ENCODE measurements at regions not wholly inside any gene's neighbourhood (a gene's known extent, or its start where the extent isn't known, plus 50 kb on each side); places are given as distances from the start of the nearest gene placed in this dataset.
"Not testable (repeated sequence)": the region's sequence is repeated elsewhere in the genome, so short reads cannot be mapped to it uniquely, and the experiment has no call there.

DNA sequence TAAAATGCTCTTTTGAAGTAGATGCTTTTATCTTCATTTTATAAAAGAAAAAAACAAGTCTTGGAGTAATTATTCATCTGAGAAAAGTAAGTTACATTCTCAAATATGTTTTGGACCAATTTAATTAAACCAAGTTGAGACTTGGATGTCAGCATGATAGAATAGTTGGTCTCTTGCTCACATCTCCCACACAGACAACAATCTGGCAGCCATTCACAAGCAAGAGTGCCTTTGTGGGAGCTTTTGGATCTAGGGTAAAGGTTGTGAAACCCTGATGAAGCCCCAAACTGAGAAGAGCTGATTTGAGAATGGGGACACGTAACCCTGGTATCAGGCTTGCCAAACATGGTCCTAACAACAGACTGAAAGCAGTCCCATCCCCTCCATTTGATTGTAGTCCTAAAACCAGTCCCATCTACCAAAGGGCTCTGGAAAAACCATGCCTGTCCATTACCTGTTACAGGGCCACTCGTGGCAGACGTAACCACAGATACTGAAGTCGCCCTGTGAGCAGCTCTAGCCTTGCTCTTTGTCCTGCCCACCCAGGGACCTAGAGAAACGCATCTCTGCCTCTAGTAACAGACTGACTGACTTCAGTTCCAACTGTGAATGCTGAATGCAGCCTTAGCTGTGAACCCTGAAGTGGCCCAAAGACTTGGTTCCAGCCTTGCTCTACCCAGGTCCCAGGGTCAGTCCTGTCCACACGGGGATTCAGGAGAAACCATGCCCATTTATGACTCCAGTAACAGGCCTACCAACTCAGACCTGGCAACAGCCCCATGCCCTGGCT, 145.5 kb upstream of the SYNPR start:
- no peaks in the 10 kb centered on the region for H3K27me3 ChIP-seq
- TF ChIP-seq EP300 (IDR thresholded peaks at IDR 0.05): no peak
- no peak for TF ChIP-seq POLR2A (IDR thresholded peaks at IDR 0.05)
- TF ChIP-seq, protein P1, sequence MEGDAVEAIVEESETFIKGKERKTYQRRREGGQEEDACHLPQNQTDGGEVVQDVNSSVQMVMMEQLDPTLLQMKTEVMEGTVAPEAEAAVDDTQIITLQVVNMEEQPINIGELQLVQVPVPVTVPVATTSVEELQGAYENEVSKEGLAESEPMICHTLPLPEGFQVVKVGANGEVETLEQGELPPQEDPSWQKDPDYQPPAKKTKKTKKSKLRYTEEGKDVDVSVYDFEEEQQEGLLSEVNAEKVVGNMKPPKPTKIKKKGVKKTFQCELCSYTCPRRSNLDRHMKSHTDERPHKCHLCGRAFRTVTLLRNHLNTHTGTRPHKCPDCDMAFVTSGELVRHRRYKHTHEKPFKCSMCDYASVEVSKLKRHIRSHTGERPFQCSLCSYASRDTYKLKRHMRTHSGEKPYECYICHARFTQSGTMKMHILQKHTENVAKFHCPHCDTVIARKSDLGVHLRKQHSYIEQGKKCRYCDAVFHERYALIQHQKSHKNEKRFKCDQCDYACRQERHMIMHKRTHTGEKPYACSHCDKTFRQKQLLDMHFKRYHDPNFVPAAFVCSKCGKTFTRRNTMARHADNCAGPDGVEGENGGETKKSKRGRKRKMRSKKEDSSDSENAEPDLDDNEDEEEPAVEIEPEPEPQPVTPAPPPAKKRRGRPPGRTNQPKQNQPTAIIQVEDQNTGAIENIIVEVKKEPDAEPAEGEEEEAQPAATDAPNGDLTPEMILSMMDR (IDR thresholded peaks at IDR 0.05): no peak
- peaks cover 0 to 3% (median 0%) of the 10 kb centered on the region in 4 donors for H3K9me3 ChIP-seq
- no peaks in the 10 kb centered on the region for H3K36me3 ChIP-seq
- H3K4me1 ChIP-seq: no peaks in the 10 kb centered on the region
- no peak overlapping the region for H3K4me3 ChIP-seq
- no peak for DNase-seq (ENCODE audit: low spot score in 2 of 2)
- 80 to 86% methylated on average over 4 to 6 of the region's 6 CpGs for WGBS, 2 donors
- no peak overlapping the region for H3K27ac ChIP-seq

GRCh38 chr3:63135367-63135766, 142.7 kb upstream of the SYNPR start:
- Histone ChIP-seq H3K36me3 (no peaks in the 10 kb centered on the region), H3K4me3 (no peak overlapping the region), H3K4me1 (no peaks in the 10 kb centered on the region), H3K27ac (no peak overlapping the region), H3K27me3 (no peaks in the 10 kb centered on the region), H3K9me3 (peaks cover 0 to 3% (median 0%) of the 10 kb centered on the region in 4 donors)
- TF ChIP-seq, protein P1 (IDR thresholded peaks at IDR 0.05): no peak
- no peak for TF ChIP-seq POLR2A (IDR thresholded peaks at IDR 0.05)
- TF ChIP-seq EP300 (IDR thresholded peaks at IDR 0.05): no peak
- no peak for DNase-seq (ENCODE audit: low spot score in 2 of 2)

DNA sequence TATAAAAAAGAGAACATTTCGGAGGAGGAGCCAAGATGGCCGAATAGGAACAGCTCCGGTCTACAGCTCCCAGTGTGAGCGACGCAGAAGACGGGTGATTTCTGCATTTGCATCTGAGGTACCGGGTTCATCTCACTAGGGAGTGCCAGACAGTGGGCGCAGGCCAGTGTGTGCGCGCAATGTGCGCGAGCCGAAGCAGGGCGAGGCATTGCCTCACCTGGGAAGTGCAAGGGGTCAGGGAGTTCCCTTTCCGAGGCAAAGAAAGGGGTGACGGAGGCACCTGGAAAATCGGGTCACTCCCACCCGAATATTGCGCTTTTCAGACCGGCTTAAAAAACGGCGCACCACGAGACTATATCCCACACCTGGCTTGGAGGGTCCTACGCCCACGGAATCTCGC, 141.9 kb upstream of the SYNPR start:
- WGBS, 2 donors: 93 to 94% methylated on average over 22 to 23 of the region's 26 CpGs
- not testable (repeated sequence) for H3K27me3 ChIP-seq, H3K4me3 ChIP-seq

DNA sequence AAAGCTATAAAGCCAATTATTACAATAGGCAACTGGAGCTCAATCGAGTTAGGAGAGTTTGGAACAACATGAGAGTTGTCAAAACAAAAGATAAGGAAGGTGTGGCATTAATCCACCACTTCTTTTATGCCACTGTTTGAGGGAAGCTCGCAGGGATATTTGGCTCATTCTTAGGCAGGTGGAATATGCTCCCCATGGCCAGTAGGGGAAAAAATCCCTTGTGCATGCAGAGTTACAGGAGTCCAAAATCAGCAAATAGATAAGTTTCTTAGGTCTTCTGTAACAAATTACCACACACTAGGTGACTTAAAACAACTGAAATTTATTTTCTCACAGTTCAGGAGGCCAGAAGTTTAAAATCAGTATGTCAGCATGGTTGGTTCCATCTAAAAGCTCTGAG, 135.4 kb upstream of the SYNPR start:
- WGBS, 2 donors: 55 to 66% methylated on average over 2 of the region's 2 CpGs
- TF ChIP-seq EP300 (IDR thresholded peaks at IDR 0.05) (no peak), POLR2A (IDR thresholded peaks at IDR 0.05) (no peak)
- TF ChIP-seq, protein P1 (IDR thresholded peaks at IDR 0.05): no peak
- H3K9me3 ChIP-seq: no peaks in the 10 kb centered on the region
- no peak overlapping the region for H3K27ac ChIP-seq
- DNase-seq (ENCODE audit: low spot score in 2 of 2): no peak
- no peaks in the 10 kb centered on the region for H3K36me3 ChIP-seq
- no peaks in the 10 kb centered on the region for H3K4me1 ChIP-seq
- no peak overlapping the region for H3K4me3 ChIP-seq
- no peaks in the 10 kb centered on the region for H3K27me3 ChIP-seq

More for the DNA sequence above, 141.9 kb upstream of the SYNPR start:
- not testable (repeated sequence) for H3K27ac ChIP-seq; DNase-seq (ENCODE audit: low spot score in 2 of 2); H3K4me1 ChIP-seq; H3K36me3 ChIP-seq; H3K9me3 ChIP-seq

DNA sequence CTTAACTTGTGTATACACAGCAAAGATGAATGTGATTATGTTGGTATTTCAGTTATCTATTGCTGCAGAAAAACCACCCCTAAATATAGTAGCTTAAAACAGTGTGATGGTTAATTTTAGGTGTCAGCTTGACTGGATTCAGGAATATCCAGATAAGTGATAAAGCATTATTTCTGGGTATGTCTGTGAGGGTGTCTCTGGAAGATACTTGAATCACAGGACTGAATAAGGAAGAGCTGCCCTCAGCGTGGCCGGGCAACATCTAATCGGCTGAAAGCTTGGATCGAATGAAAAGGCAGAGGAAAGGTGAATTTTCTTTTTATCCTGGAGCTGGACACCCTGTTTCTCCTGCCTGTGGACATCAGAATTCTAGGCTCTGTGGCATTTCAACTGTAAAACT, 132.0 kb upstream of the SYNPR start:
- WGBS, 2 donors: 89 to 94% methylated on average over 4 of the region's 4 CpGs
- H3K36me3 ChIP-seq: no peaks in the 10 kb centered on the region
- H3K27ac ChIP-seq: no peak overlapping the region
- no peak for DNase-seq (ENCODE audit: low spot score in 2 of 2)
- H3K4me3 ChIP-seq: no peak overlapping the region
- TF ChIP-seq, protein P1 (IDR thresholded peaks at IDR 0.05): no peak
- no peak for TF ChIP-seq POLR2A (IDR thresholded peaks at IDR 0.05)
- H3K9me3 ChIP-seq: no peaks in the 10 kb centered on the region
- H3K27me3 ChIP-seq: no peaks in the 10 kb centered on the region
- no peaks in the 10 kb centered on the region for H3K4me1 ChIP-seq

All from tibial nerve (tissue), 4 donors.